GM23338 (cell line): ENCODE measurements at regions not wholly inside any gene's neighbourhood (a gene's known extent, or its start where the extent isn't known, plus 50 kb on each side); places are given as distances from the start of the nearest gene placed in this dataset.

ENCODE experiments used
- ATAC-seq: fragments of 200-7000 bp; cut with Tn5 transposase; 3 replicates; pipeline ENCODE4 v1.9.1; 2020
- DNase-seq: peaks from one replicate; pipeline ENCODE4 v3.0.0-alpha.2; 2015; ENCODE audit warnings: low spot score
- H2AFZ ChIP-seq: fragments of 200-600 bp; sonication (generic); 2 replicates; pipeline ENCODE4 v1.8.0; 2016; ENCODE audit warnings: antibody characterized with exemption, mild to moderate bottlenecking, moderate library complexity
- H3F3A ChIP-seq: fragments of 200-600 bp; sonication (generic); replicated peaks from 2 replicates; pipeline ENCODE4 v1.8.0; 2017; ENCODE audit warnings: antibody characterized with exemption, mixed run types, low read depth
- H3K27ac ChIP-seq: fragments of 200-600 bp; sonication (generic); 2 replicates; pipeline ENCODE4 v1.6.1; 2016; ENCODE audit warnings: low read depth
- H3K27me3 ChIP-seq: fragments of 200-600 bp; sonication (generic); 2 replicates; pipeline ENCODE4 v1.8.0; 2016; ENCODE audit warnings: mild to moderate bottlenecking, mixed run types, moderate library complexity; ENCODE audit not compliant: insufficient read depth
- H3K36me3 ChIP-seq: fragments of 200-600 bp; sonication (generic); 2 replicates; pipeline ENCODE4 v1.8.0; 2016; ENCODE audit warnings: mild to moderate bottlenecking; ENCODE audit not compliant: insufficient read depth
- H3K4me1 ChIP-seq: fragments of 200-600 bp; sonication (generic); 2 replicates; pipeline ENCODE4 v1.8.0; 2016; ENCODE audit warnings: mild to moderate bottlenecking, moderate library complexity; ENCODE audit not compliant: insufficient read depth
- H3K4me2 ChIP-seq: fragments of 200-600 bp; sonication (generic); 2 replicates; pipeline ENCODE4 v1.7.1; 2017; ENCODE audit warnings: mixed run types
- H3K4me3 ChIP-seq: fragments of 200-600 bp; sonication (generic); 2 replicates; pipeline ENCODE4 v1.6.1; 2016; ENCODE audit warnings: mixed run types
- H3K79me2 ChIP-seq: fragments of 200-600 bp; sonication (generic); replicated peaks from 2 replicates; pipeline ENCODE4 v1.8.0; 2017; ENCODE audit warnings: mild to moderate bottlenecking; ENCODE audit not compliant: insufficient read depth
- H3K9me2 ChIP-seq: fragments of 200-600 bp; sonication (generic); 2 replicates; pipeline ENCODE4 v1.8.0; 2017; ENCODE audit not compliant: insufficient read depth
- H4K20me1 ChIP-seq: fragments of 200-600 bp; sonication (generic); replicated peaks from 2 replicates; pipeline ENCODE4 v1.8.0; 2017; ENCODE audit warnings: mild to moderate bottlenecking; ENCODE audit not compliant: insufficient read depth
- H3K27ac Mint-ChIP-seq: 2 replicates; pipeline ENCODE4 v1.8.0; 2020; ENCODE audit warnings: inconsistent platforms, mild to moderate bottlenecking, moderate library complexity, mixed read lengths
- H3K27me3 Mint-ChIP-seq: 3 replicates; pipeline ENCODE4 v1.8.0; 2022; ENCODE audit warnings: low read depth, mild to moderate bottlenecking, moderate library complexity, mixed read lengths, inconsistent platforms; ENCODE audit not compliant: insufficient read depth, poor library complexity
- H3K36me3 Mint-ChIP-seq: 3 replicates; pipeline ENCODE4 v1.8.0; 2021; ENCODE audit warnings: low read depth, mild to moderate bottlenecking, inconsistent platforms, moderate library complexity, mixed read lengths
- H3K4me1 Mint-ChIP-seq: 3 replicates; pipeline ENCODE4 v1.8.0; 2020; ENCODE audit warnings: mild to moderate bottlenecking, inconsistent platforms, mixed read lengths
- H3K4me3 Mint-ChIP-seq: 3 replicates; pipeline ENCODE4 v1.8.0; 2021; ENCODE audit warnings: moderate library complexity, mild to moderate bottlenecking, inconsistent platforms, mixed read lengths
- H3K9me3 Mint-ChIP-seq: 3 replicates; pipeline ENCODE4 v1.8.0; 2020; ENCODE audit warnings: moderate library complexity, mild to moderate bottlenecking, inconsistent platforms, mixed read lengths
- CREB1 ChIP-seq: fragments of 250-450 bp; sonication (Bioruptor Pico); IDR thresholded peaks from 2 replicates; pipeline ENCODE4 v1.5.0; 2020; ENCODE audit warnings: low read depth, mild to moderate bottlenecking, moderate library complexity
- CTCF ChIP-seq, 2 experiments: fragments of 200-600 bp in 1 of 2; sonication (generic) in 1 of 2; conservative IDR thresholded peaks; 2 replicates each; pipeline versions ENCODE4 v1.5.1 to v1.6.1; 2016 to 2017; ENCODE audit warnings: antibody characterized with exemption in 2 of 2, low read depth in 2 of 2, mild to moderate bottlenecking in 2 of 2, moderate library complexity in 1 of 2
- EZH2 ChIP-seq: fragments of 200-600 bp; sonication (generic); IDR thresholded peaks from one replicate; pipeline ENCODE4 v1.8.0; 2017; ENCODE audit warnings: antibody characterized with exemption, mild to moderate bottlenecking, low read depth; ENCODE audit not compliant: unreplicated experiment
- EZH2phosphoT487 ChIP-seq: fragments of 200-600 bp; sonication (generic); IDR thresholded peaks from one replicate; pipeline ENCODE4 v1.8.1; 2018; ENCODE audit warnings: antibody characterized with exemption; ENCODE audit not compliant: unreplicated experiment
- JUNB ChIP-seq: IDR thresholded peaks from one replicate; pipeline ENCODE4 v1.6.1; 2016; ENCODE audit warnings: antibody characterized with exemption; ENCODE audit not compliant: unreplicated experiment
- NANOG ChIP-seq: IDR thresholded peaks from 2 replicates; pipeline ENCODE4 v1.6.1; 2016; ENCODE audit warnings: antibody characterized with exemption, borderline replicate concordance
- POLR2AphosphoS5 ChIP-seq: IDR thresholded peaks from 2 replicates; pipeline ENCODE4 v1.6.1; 2016; ENCODE audit warnings: antibody characterized with exemption, low read depth
- REST ChIP-seq: IDR thresholded peaks from one replicate; pipeline ENCODE4 v1.6.1; 2018; ENCODE audit warnings: antibody characterized with exemption; ENCODE audit not compliant: unreplicated experiment
- STAT1 ChIP-seq: IDR thresholded peaks from one replicate; pipeline ENCODE4 v1.6.1; 2016; ENCODE audit warnings: antibody characterized with exemption; ENCODE audit not compliant: unreplicated experiment
- ZNF114 ChIP-seq: fragments of 250-450 bp; sonication (Bioruptor Pico); IDR thresholded peaks from 2 replicates; pipeline ENCODE4 v1.5.0; 2020; ENCODE audit warnings: mild to moderate bottlenecking, moderate library complexity
- ZNF331 ChIP-seq: fragments of 250-450 bp; sonication (Bioruptor Pico); IDR thresholded peaks from 2 replicates; pipeline ENCODE4 v1.5.0; 2020; ENCODE audit warnings: low read depth, mild to moderate bottlenecking, moderate library complexity

DNA sequence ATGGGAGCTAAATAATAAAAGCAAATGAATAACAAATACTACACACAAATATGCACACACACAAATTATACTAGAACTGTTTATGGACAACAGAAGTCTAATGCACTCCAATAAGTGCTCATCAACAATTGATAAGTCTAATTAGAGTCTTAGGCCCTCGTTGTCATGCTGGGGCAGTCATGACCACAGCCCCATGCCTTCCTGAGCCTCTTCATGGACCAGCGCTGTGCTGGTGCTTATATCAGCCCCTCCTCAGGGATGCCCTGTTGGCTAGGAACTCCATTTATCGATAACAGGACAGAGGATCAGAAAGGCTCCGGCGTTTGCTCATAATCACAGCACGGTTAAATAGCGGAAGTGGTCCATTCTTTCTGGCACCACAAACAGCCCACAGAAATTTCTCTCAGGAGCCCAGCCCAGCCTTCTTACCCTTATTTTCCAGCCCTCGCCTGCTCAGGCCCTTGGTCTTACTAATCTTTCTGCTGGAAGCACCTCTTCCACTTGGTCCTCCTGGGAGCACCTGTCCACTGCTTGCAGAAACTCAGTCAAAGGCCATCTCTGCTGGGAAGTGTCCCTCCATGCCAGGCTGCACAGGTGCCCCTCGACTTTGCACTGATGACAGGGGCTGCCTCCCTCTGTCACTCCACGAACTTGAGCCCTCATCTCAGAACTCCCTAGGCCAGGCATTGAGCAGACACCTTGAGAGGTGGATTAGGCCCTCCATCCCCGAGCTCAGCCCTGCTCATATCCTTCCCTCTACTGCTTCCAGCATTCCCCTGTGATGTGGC is 500.2 kb upstream of the HS6ST1 start (continued):
- TF ChIP-seq REST (no peak), EZH2 (no peak), JUNB (no peak), NANOG (no peak), EZH2phosphoT487 (no peak), ZNF331 (CRISPR knock-in tag) (no peak)

GRCh38 chr2:128820452-128820851 is 501.8 kb upstream of the HS6ST1 start:
- DNase-seq, result no peak
- no peaks in the 10 kb centered on the region for H3F3A ChIP-seq
- ATAC-seq, result no peak
- no peaks in the 10 kb centered on the region for H3K36me3 ChIP-seq
- no peaks in the 10 kb centered on the region for H3K27me3 ChIP-seq
- H3K9me2 ChIP-seq, result peaks cover 11% of the 10 kb centered on the region
- no peaks in the 10 kb centered on the region for H4K20me1 ChIP-seq
- Mint-ChIP-seq H3K27me3 (peaks cover 14% of the 10 kb centered on the region), H3K27ac (no peak overlapping the region), H3K4me1 (peaks cover 9% of the 10 kb centered on the region; the same call in 2 of the 3 replicates), H3K9me3 (peaks cover 20% of the 10 kb centered on the region; the same call in 2 of the 3 replicates), H3K4me3 (no peak overlapping the region), H3K36me3 (peaks cover 3% of the 10 kb centered on the region; the same call in 1 of the 3 replicates)
- no peak overlapping the region for H3K27ac ChIP-seq
- no peaks in the 10 kb centered on the region for H3K79me2 ChIP-seq
- H3K4me1 ChIP-seq, result no peaks in the 10 kb centered on the region
- no peak overlapping the region for H3K4me2 ChIP-seq
- H2AFZ ChIP-seq, result no peak overlapping the region
- no peak overlapping the region for H3K4me3 ChIP-seq
- TF ChIP-seq POLR2AphosphoS5, result no peak
- TF ChIP-seq STAT1, result no peak
- TF ChIP-seq JUNB, result no peak
- TF ChIP-seq NANOG, result no peak
- TF ChIP-seq ZNF331 (CRISPR knock-in tag), result no peak
- TF ChIP-seq EZH2phosphoT487, result no peak
- no peak for TF ChIP-seq CREB1 (CRISPR knock-in tag)
- no peak for TF ChIP-seq ZNF114 (CRISPR knock-in tag)
- TF ChIP-seq CTCF (conservative IDR thresholded peaks at IDR 0.05; ENCODE audit: low read depth in 2 of 2), result no peak
- no peak for TF ChIP-seq REST
